H9 (cell line): ENCODE measurements at regions not wholly inside any gene's neighbourhood (a gene's known extent, or its start where the extent isn't known, plus 50 kb on each side); places are given as distances from the start of the nearest gene placed in this dataset.

Experiments
- DNase-seq: peaks from one replicate; pipeline ENCODE4 v3.0.0-alpha.2; 2017
- H2AFZ ChIP-seq: one replicate; pipeline ENCODE4 v1.6.1; 2013; ENCODE audit warnings: mild to moderate bottlenecking, low read length, control low read depth, moderate library complexity
- H2AK5ac ChIP-seq: 2 replicates; pipeline ENCODE4 v1.6.1; 2013; ENCODE audit warnings: low read length, control low read depth, mixed read lengths; ENCODE audit not compliant: insufficient read length
- H2BK120ac ChIP-seq: one replicate; pipeline ENCODE4 v1.6.1; 2013; ENCODE audit warnings: low read depth, mild to moderate bottlenecking, low read length, control low read depth, inconsistent platforms; ENCODE audit not compliant: poor library complexity, severe bottlenecking
- H2BK12ac ChIP-seq: 2 replicates; pipeline ENCODE4 v1.6.1; 2013; ENCODE audit warnings: low read length, control low read depth, mixed read lengths, low read depth; ENCODE audit not compliant: insufficient read length
- H2BK15ac ChIP-seq: 2 replicates; pipeline ENCODE4 v1.6.1; 2013; ENCODE audit warnings: low read depth, low read length, control low read depth
- H2BK20ac ChIP-seq: one replicate; pipeline ENCODE4 v1.6.1; 2013; ENCODE audit warnings: low read depth, mild to moderate bottlenecking, low read length, control low read depth, inconsistent platforms; ENCODE audit not compliant: poor library complexity, severe bottlenecking
- H2BK5ac ChIP-seq: 2 replicates; pipeline ENCODE4 v1.6.1; 2013; ENCODE audit warnings: low read length, control low read depth, mixed read lengths; ENCODE audit not compliant: insufficient read length
- H3K14ac ChIP-seq: 2 replicates; pipeline ENCODE4 v1.6.1; 2013; ENCODE audit warnings: low read length, control low read depth; ENCODE audit not compliant: insufficient read depth
- H3K18ac ChIP-seq: 2 replicates; pipeline ENCODE4 v1.6.1; 2013; ENCODE audit warnings: low read depth, mild to moderate bottlenecking, mixed read lengths, low read length, control low read depth; ENCODE audit not compliant: insufficient read length
- H3K23ac ChIP-seq: 2 replicates; pipeline ENCODE4 v1.6.1; 2013; ENCODE audit warnings: low read length, control low read depth, mixed read lengths, low read depth; ENCODE audit not compliant: insufficient read length
- H3K23me2 ChIP-seq: 2 replicates; pipeline ENCODE4 v1.6.1; 2013; ENCODE audit warnings: low read depth, mild to moderate bottlenecking, mixed read lengths, low read length, control low read depth; ENCODE audit not compliant: insufficient read length, poor library complexity, severe bottlenecking
- H3K27ac ChIP-seq: 2 replicates; pipeline ENCODE4 v1.5.1; 2013; ENCODE audit warnings: low read length, control low read depth, mixed read lengths, low read depth; ENCODE audit not compliant: insufficient read length
- H3K27me3 ChIP-seq: 2 replicates; pipeline ENCODE4 v1.6.1; 2013; ENCODE audit warnings: low read length, control low read depth, inconsistent platforms; ENCODE audit not compliant: insufficient read depth
- H3K4ac ChIP-seq: 2 replicates; pipeline ENCODE4 v1.6.1; 2013; ENCODE audit warnings: low read depth, mild to moderate bottlenecking, control low read depth, inconsistent platforms, low read length, moderate library complexity
- H3K4me1 ChIP-seq: 2 replicates; pipeline ENCODE4 v1.6.1; 2013; ENCODE audit warnings: low read length, control low read depth, inconsistent platforms; ENCODE audit not compliant: insufficient read depth
- H3K4me2 ChIP-seq: 2 replicates; pipeline ENCODE4 v1.6.1; 2013; ENCODE audit warnings: low read length, control low read depth, mixed read lengths; ENCODE audit not compliant: insufficient read length, insufficient read depth
- H3K56ac ChIP-seq: 2 replicates; pipeline ENCODE4 v1.6.1; 2013; ENCODE audit warnings: low read depth, mild to moderate bottlenecking, mixed read lengths, low read length, control low read depth; ENCODE audit not compliant: insufficient read length
- H3K79me1 ChIP-seq: 2 replicates; pipeline ENCODE4 v1.6.1; 2013; ENCODE audit warnings: low read depth, mild to moderate bottlenecking, moderate library complexity, low read length, control low read depth, inconsistent platforms; ENCODE audit not compliant: insufficient read depth, poor library complexity, severe bottlenecking
- H3K79me2 ChIP-seq: 2 replicates; pipeline ENCODE4 v1.6.1; 2013; ENCODE audit warnings: low read length, control low read depth, inconsistent platforms; ENCODE audit not compliant: insufficient read depth
- H3K9ac ChIP-seq: 2 replicates; pipeline ENCODE4 v1.6.1; 2013; ENCODE audit warnings: low read length, control low read depth, mixed read lengths; ENCODE audit not compliant: insufficient read length; ENCODE audit errors: extremely low read depth
- H3K9me3 ChIP-seq: one replicate; pipeline ENCODE4 v1.6.1; 2013; ENCODE audit warnings: low read depth, low read length, inconsistent platforms; ENCODE audit not compliant: control insufficient read depth
- H3T11ph ChIP-seq: one replicate; pipeline ENCODE4 v1.6.1; 2013; ENCODE audit warnings: mild to moderate bottlenecking, low read length, control low read depth, inconsistent platforms
- H4K20me1 ChIP-seq: one replicate; pipeline ENCODE4 v1.6.1; 2013; ENCODE audit not compliant: control insufficient read depth, insufficient read length, insufficient read depth
- H4K5ac ChIP-seq: 2 replicates; pipeline ENCODE4 v1.6.1; 2013; ENCODE audit warnings: low read depth, mild to moderate bottlenecking, mixed read lengths, low read length, control low read depth; ENCODE audit not compliant: insufficient read length
- H4K8ac ChIP-seq: replicated peaks from 2 replicates; pipeline ENCODE4 v1.6.1; 2013; ENCODE audit warnings: low read length, control low read depth, mixed read lengths, low read depth; ENCODE audit not compliant: insufficient read length
- H4K91ac ChIP-seq: 2 replicates; pipeline ENCODE4 v1.6.1; 2013; ENCODE audit warnings: low read depth, mild to moderate bottlenecking, moderate library complexity, mixed read lengths, low read length, control low read depth; ENCODE audit not compliant: insufficient read length
- H3K27ac Mint-ChIP-seq, 3 experiments: 2 replicates in 2 of 3; 3 replicates in 1 of 3; pipeline ENCODE4 v1.8.0; 2020 to 2021; ENCODE audit warnings: mixed read lengths in 3 of 3, mild to moderate bottlenecking in 1 of 3, moderate library complexity in 1 of 3
- H3K27me3 Mint-ChIP-seq: 2 replicates; pipeline ENCODE4 v1.8.0; 2021; ENCODE audit warnings: low read depth, mild to moderate bottlenecking, moderate library complexity, mixed read lengths
- H3K36me3 Mint-ChIP-seq, 3 experiments: 2 replicates in 2 of 3; 3 replicates in 1 of 3; pipeline ENCODE4 v1.8.0; 2020 to 2021; ENCODE audit warnings: low read depth in 3 of 3, mixed read lengths in 3 of 3; ENCODE audit not compliant: insufficient read depth in 1 of 3
- H3K4me1 Mint-ChIP-seq, 2 experiments: 2 replicates each; pipeline ENCODE4 v1.8.0; 2020; ENCODE audit warnings: mixed read lengths in 2 of 2
- H3K4me3 Mint-ChIP-seq, 2 experiments: 2 replicates in 1 of 2; 3 replicates in 1 of 2; pipeline ENCODE4 v1.8.0; 2020 to 2021; ENCODE audit warnings: mild to moderate bottlenecking in 2 of 2, mixed read lengths in 2 of 2, moderate library complexity in 1 of 2
- H3K9me3 Mint-ChIP-seq, 2 experiments: 2 replicates in 1 of 2; 3 replicates in 1 of 2; pipeline ENCODE4 v1.8.0; 2020; ENCODE audit warnings: mild to moderate bottlenecking in 2 of 2, mixed read lengths in 2 of 2, moderate library complexity in 1 of 2
- WGBS: extraction: QIAGEN DNeasy Blood & Tissue Kit; methylation state at CpG from one replicate; pipeline ENCODE4 v1.1.7; 2013; ENCODE audit warnings: missing lambda C conversion rate, low lambda C conversion rate, mixed read lengths; ENCODE audit not compliant: insufficient read length; ENCODE audit errors: extremely low coverage; 5-methylcytosine and 5-hydroxymethylcytosine counted together
- TF ChIP-seq, protein P1 (sequence below): fragments of 200-600 bp; sonication (generic); conservative IDR thresholded peaks from 3 replicates; pipeline ENCODE4 v1.8.0; 2021; ENCODE audit warnings: antibody characterized with exemption, mild to moderate bottlenecking

DNA sequence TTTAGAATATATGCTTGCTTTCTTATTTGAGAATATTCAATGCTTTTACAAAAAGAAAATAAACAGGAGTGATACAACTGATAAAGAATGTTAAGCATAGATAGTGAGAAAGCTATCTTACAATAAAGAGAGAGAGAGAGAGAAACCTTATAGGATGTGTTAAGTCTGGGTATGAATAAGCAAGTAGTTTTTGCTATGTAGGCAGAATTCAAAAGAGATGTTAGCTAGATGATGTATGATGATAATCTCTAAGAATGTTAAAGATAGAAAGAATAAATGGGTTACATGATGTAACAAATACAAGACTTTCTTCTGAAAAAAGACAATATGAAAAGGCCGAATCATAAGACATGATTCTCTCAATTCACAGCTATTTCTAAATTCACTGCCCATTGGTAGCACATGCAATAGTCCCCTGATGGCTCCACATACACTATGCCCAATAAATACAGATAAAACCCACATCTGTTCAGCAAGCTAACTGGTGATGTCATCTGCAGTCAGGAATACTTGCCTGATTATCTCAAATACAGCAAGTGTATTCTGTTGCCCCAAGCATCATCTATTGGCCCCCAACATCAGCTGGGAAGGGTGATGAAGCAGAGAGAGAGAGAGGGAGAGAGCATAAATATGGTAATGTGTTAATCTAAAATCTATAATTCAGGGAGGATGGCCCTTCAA lies 169.2 kb upstream of the LYSMD4 start:
- DNase-seq: no peak
- no peak overlapping the region for H3K4ac ChIP-seq
- H3K36me3 Mint-ChIP-seq: no peaks in the 10 kb centered on the region
- no peak overlapping the region for H2BK12ac ChIP-seq
- H3K56ac ChIP-seq: no peak overlapping the region
- H3K27ac Mint-ChIP-seq: no peak overlapping the region; a peak in 1 of 7 replicates
- no peak overlapping the region for H3K9ac ChIP-seq
- H2AK5ac ChIP-seq: no peak overlapping the region
- H3K27ac ChIP-seq: no peak overlapping the region
- H2BK120ac ChIP-seq: no peak overlapping the region
- no peak overlapping the region for H3K14ac ChIP-seq
- no peak overlapping the region for H4K5ac ChIP-seq
- H3K79me1 ChIP-seq: no peaks in the 10 kb centered on the region
- H3K9me3 ChIP-seq: no peaks in the 10 kb centered on the region
- H3K79me2 ChIP-seq: no peaks in the 10 kb centered on the region; the same call in 1 of the 2 replicates
- H3K4me2 ChIP-seq: no peak overlapping the region
- H3K9me3 Mint-ChIP-seq: peaks cover 3 to 5% of the 10 kb centered on the region in 2 experiments; a peak in 4 of 5 replicates
- no CpG with 5 or more reads among the region's 1 CpG for WGBS
- H3K23ac ChIP-seq: no peak overlapping the region
- no peaks in the 10 kb centered on the region for H3K4me1 ChIP-seq
- peaks cover 0 to 3% of the 10 kb centered on the region in 2 experiments; a peak in 1 of 4 replicates for H3K4me1 Mint-ChIP-seq
- no peak overlapping the region for H3K18ac ChIP-seq
- no peak overlapping the region for H3K4me3 Mint-ChIP-seq
- H4K91ac ChIP-seq: no peak overlapping the region
- TF ChIP-seq, protein P1, sequence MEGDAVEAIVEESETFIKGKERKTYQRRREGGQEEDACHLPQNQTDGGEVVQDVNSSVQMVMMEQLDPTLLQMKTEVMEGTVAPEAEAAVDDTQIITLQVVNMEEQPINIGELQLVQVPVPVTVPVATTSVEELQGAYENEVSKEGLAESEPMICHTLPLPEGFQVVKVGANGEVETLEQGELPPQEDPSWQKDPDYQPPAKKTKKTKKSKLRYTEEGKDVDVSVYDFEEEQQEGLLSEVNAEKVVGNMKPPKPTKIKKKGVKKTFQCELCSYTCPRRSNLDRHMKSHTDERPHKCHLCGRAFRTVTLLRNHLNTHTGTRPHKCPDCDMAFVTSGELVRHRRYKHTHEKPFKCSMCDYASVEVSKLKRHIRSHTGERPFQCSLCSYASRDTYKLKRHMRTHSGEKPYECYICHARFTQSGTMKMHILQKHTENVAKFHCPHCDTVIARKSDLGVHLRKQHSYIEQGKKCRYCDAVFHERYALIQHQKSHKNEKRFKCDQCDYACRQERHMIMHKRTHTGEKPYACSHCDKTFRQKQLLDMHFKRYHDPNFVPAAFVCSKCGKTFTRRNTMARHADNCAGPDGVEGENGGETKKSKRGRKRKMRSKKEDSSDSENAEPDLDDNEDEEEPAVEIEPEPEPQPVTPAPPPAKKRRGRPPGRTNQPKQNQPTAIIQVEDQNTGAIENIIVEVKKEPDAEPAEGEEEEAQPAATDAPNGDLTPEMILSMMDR: no peak
- no peak overlapping the region for H2BK5ac ChIP-seq
- no peaks in the 10 kb centered on the region for H3K27me3 ChIP-seq
- H4K20me1 ChIP-seq: no peaks in the 10 kb centered on the region
- H2AFZ ChIP-seq: no peak overlapping the region
- no peak overlapping the region for H4K8ac ChIP-seq
- H2BK20ac ChIP-seq: no peak overlapping the region
- H3K23me2 ChIP-seq: no peaks in the 10 kb centered on the region
- no peak overlapping the region for H3T11ph ChIP-seq
- no peak overlapping the region for H2BK15ac ChIP-seq
- H3K27me3 Mint-ChIP-seq: no peaks in the 10 kb centered on the region
